Pancreas (tissue), 10 donors: ENCODE measurements at regions not wholly inside any gene's neighbourhood (a gene's known extent, or its start where the extent isn't known, plus 50 kb on each side); places are given as distances from the start of the nearest gene placed in this dataset.

Experiments used
- ATAC-seq, 4 donors: fragments of 200-7000 bp; cut with Tn5 transposase; one replicate each; pipeline versions ENCODE4 v1.8.0 to v1.9.1; 2020; ENCODE audit warnings: mild to moderate bottlenecking in 4 of 4, moderate library complexity in 4 of 4
- DNase-seq, 6 donors: peaks; one replicate each; pipeline ENCODE4 v3.0.0-alpha.2; 2020
- FAIRE-seq: peaks from 2 replicates; lab custom pipeline; 2012; peaks lifted over from hg19 to GRCh38; lab: Jason Lieb, UNC
- H3K27ac ChIP-seq, 4 donors: fragments of 200-600 bp; sonication (generic); 1 replicate in 3 of 4; 2 replicates in 1 of 4; pipeline versions ENCODE4 v1.5.0 to v1.8.0; 2020
- H3K27me3 ChIP-seq, 4 donors: fragments of 200-600 bp; one replicate each; pipeline ENCODE4 v1.8.0; 2021
- H3K36me3 ChIP-seq, 3 donors: fragments of 200-600 bp; sonication (generic) in 1 of 3; one replicate each; pipeline versions ENCODE4 v1.5.0 to v1.8.0; 2020 to 2021
- H3K4me1 ChIP-seq, 3 donors: fragments of 200-600 bp; one replicate each; pipeline ENCODE4 v1.8.0; 2021
- H3K4me3 ChIP-seq, 4 donors: fragments of 200-600 bp; sonication (generic) in 2 of 4; one replicate each; pipeline versions ENCODE4 v1.5.0 to v1.8.0; 2020 to 2021
- H3K9me3 ChIP-seq, 4 donors: fragments of 200-600 bp; one replicate each; pipeline ENCODE4 v1.8.0; 2021
- CTCF ChIP-seq, 4 donors: fragments of 200-600 bp; sonication (generic) in 3 of 4; IDR thresholded peaks; one replicate each; pipeline versions ENCODE4 v1.5.0 to v1.8.0; 2021; ENCODE audit warnings: antibody characterized with exemption in 4 of 4
- WGBS, 2 donors: extraction: QIAGEN DNeasy Blood & Tissue Kit; methylation state at CpG; one replicate each; pipeline ENCODE4 v1.1.7; 2013; 5-methylcytosine and 5-hydroxymethylcytosine counted together
- intact Hi-C, 3 donors: fragments of 100-400 bp; cut with DNase I; formaldehyde crosslinking; loops; one replicate each; pipeline versions ENCODE4 v1.11.1 to v1.14.2; 2022
- donor health status: healthy with polysubstance abuse.
- donor health status: DM: no; HTN: no; CAD: no; lungs with moderate emphysema.
- donor health status: DM: no; HTN: no; CAD: no.
- donor health status: control.
- donor health status: control.
- donor health status: Bipolar disorder and iron deficiency.
- donor health status: DM: yes; HTN: yes; CAD: no.
- donor health status: DM: no; HTN: no; CAD: no.
- donor health status: DM: no; HTN: no; CAD: no.
- donor health status: DM: yes; HTN: yes; CAD: no.

DNA sequence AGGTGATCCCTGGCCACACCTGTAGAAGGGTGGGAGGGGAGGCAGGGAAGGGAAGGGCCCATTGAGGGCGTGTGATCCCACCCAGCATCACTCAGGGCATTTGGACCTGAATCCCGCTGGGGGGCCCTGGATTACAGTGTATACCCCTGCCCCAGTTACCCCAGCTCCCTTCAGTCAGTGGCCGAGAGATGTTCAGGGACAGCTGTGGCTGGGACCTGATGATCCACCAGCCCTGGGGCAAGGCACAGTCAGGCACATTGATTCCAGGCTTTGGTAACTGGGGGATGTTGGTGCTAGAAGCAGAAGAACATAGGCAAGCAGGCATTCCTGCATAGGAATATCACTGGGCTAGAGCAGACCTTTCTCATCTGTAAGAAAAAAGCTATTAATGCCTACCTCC is 170.3 kb downstream of the FOXL1 start:
- ATAC-seq (no peak), DNase-seq (no peak), FAIRE-seq (no peak)
- Histone ChIP-seq H3K4me3 (no peak overlapping the region), H3K9me3 (no peaks in the 10 kb centered on the region), H3K27ac (no peak overlapping the region), H3K36me3 (no peaks in the 10 kb centered on the region), H3K4me1 (no peaks in the 10 kb centered on the region), H3K27me3 (no peaks in the 10 kb centered on the region)
- 47 to 75% methylated on average over 3 of the region's 3 CpGs for WGBS, 2 donors
- intact Hi-C loops: no loop called here
- no peak for TF ChIP-seq CTCF (IDR thresholded peaks at IDR 0.05)

GRCh38 chr16:86751076-86752030 is 173.0 kb downstream of the FOXL1 start:
- FAIRE-seq: no peak
- no peak for ATAC-seq
- intact Hi-C loops: no loop called here
- no peak overlapping the region for H3K27ac ChIP-seq
- 57 to 69% methylated on average over 12 of the region's 12 CpGs for WGBS, 2 donors
- no peak for TF ChIP-seq CTCF (IDR thresholded peaks at IDR 0.05)
- H3K4me3 ChIP-seq: no peak overlapping the region
- no peaks in the 10 kb centered on the region for H3K27me3 ChIP-seq
- no peaks in the 10 kb centered on the region for H3K9me3 ChIP-seq
- DNase-seq: no peak
- H3K4me1 ChIP-seq: no peaks in the 10 kb centered on the region
- H3K36me3 ChIP-seq: no peaks in the 10 kb centered on the region

GRCh38 chr16:86752582-86753175 is 174.3 kb downstream of the FOXL1 start:
- H3K4me3 ChIP-seq: no peak overlapping the region
- FAIRE-seq (no peak), ATAC-seq (no peak), DNase-seq (no peak)
- no peaks in the 10 kb centered on the region for H3K36me3 ChIP-seq
- H3K27me3 ChIP-seq: no peaks in the 10 kb centered on the region
- no peaks in the 10 kb centered on the region for H3K4me1 ChIP-seq
- no peak overlapping the region for H3K27ac ChIP-seq
- TF ChIP-seq CTCF (IDR thresholded peaks at IDR 0.05): no peak
- no peaks in the 10 kb centered on the region for H3K9me3 ChIP-seq
- intact Hi-C loops: no loop called here
- WGBS, 2 donors: 63 to 71% methylated on average over 25 of the region's 25 CpGs

DNA sequence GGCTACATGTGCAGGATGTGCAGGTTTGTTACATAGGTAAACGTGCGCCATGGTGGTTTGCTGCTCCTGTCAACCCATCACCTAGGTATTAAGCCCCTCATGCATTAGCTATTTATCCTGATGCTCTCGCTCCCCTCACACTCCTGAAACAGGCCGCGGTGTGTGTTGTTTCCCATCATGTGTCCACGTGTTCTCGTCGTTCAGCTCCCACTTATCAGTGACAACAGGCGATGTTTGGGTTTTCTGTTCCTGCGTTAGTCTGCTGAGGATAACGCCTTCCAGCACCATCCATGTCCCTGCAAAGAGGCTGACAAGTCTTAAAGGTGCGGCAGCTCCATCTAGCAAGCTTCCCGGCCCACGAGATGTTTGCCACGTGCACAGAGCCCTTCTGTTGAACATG is 175.1 kb downstream of the FOXL1 start:
- ATAC-seq (no peak), FAIRE-seq (no peak), DNase-seq (no peak)
- TF ChIP-seq CTCF (IDR thresholded peaks at IDR 0.05): no peak
- no peaks in the 10 kb centered on the region for H3K36me3 ChIP-seq
- no peaks in the 10 kb centered on the region for H3K4me1 ChIP-seq
- WGBS, 2 donors: 40 to 53% methylated on average over 15 of the region's 15 CpGs
- intact Hi-C loops: no loop called here
- no peaks in the 10 kb centered on the region for H3K9me3 ChIP-seq
- H3K27ac ChIP-seq: no peak overlapping the region
- no peak overlapping the region for H3K4me3 ChIP-seq
- no peaks in the 10 kb centered on the region for H3K27me3 ChIP-seq

- Histone ChIP-seq H3K4me1 (no peaks in the 10 kb centered on the region), H3K36me3 (no peaks in the 10 kb centered on the region), H3K9me3 (no peaks in the 10 kb centered on the region), H3K27ac (no peak overlapping the region), H3K4me3 (no peak overlapping the region), H3K27me3 (peaks cover 0 to 8% (median 0%) of the 10 kb centered on the region in 4 donors)
- no peak for TF ChIP-seq CTCF (IDR thresholded peaks at IDR 0.05)
- DNase-seq: no peak
- 58 to 71% methylated on average over 13 of the region's 13 CpGs for WGBS, 2 donors
- ATAC-seq: no peak
- FAIRE-seq: no peak
- intact Hi-C loops: no loop called here
Observed at GRCh38 chr16:86755571-86756006, 177.2 kb downstream of the FOXL1 start.
